CD4-positive, alpha-beta T cell (primary cell): ENCODE measurements at regions not wholly inside any gene's neighbourhood (a gene's known extent, or its start where the extent isn't known, plus 50 kb on each side); places are given as distances from the start of the nearest gene placed in this dataset.

Source experiments
- ATAC-seq: fragments of 200-7000 bp; cut with Tn5 transposase; one replicate; pipeline ENCODE4 v1.10.0; 2022; ENCODE audit warnings: mild to moderate bottlenecking; ENCODE audit not compliant: poor library complexity
- CTCF ChIA-PET: fragments of 350-600 bp; sonication (Branson Sonifier 250); formaldehyde crosslinking; loops from one replicate; lab custom pipeline; 2021; ENCODE audit warnings: antibody characterized with exemption, inconsistent platforms; lab: Charles Lee
- POLR2A ChIA-PET: fragments of 350-600 bp; sonication (Branson Sonifier 250); formaldehyde crosslinking; loops from one replicate; lab custom pipeline; 2021; ENCODE audit warnings: antibody characterized with exemption, inconsistent platforms; lab: Charles Lee
- DNase-seq, 14 experiments: peaks; one replicate each; pipeline ENCODE4 v3.0.0-alpha.2; 2013 to 2020; ENCODE audit warnings: mixed read lengths in 2 of 14
- H3K27ac ChIP-seq, 2 donors: one replicate each; pipeline versions ENCODE4 v1.5.1 to v1.7.0; 2013; ENCODE audit warnings: low read length in 2 of 2, low read depth in 1 of 2, mild to moderate bottlenecking in 1 of 2
- H3K27me3 ChIP-seq, 2 experiments: 1 replicate in 1 of 2; 2 replicates in 1 of 2; pipeline versions ENCODE4 v1.6.1 to v1.7.0; 2013; ENCODE audit warnings: low read length in 2 of 2, control low read depth in 1 of 2, mild to moderate bottlenecking in 1 of 2, moderate library complexity in 1 of 2; ENCODE audit not compliant: insufficient read depth in 2 of 2, control insufficient read depth in 1 of 2
- H3K36me3 ChIP-seq: one replicate; pipeline ENCODE4 v1.6.1; 2013; ENCODE audit warnings: low read length, control low read depth; ENCODE audit not compliant: insufficient read depth
- H3K4me1 ChIP-seq: one replicate; pipeline ENCODE4 v1.6.1; 2013; ENCODE audit warnings: low read length, control low read depth; ENCODE audit not compliant: insufficient read depth
- H3K4me3 ChIP-seq: one replicate; pipeline ENCODE4 v1.5.1; 2013; ENCODE audit warnings: mild to moderate bottlenecking, low read length, moderate library complexity
- H3K9me3 ChIP-seq, 2 experiments: 1 replicate in 1 of 2; 2 replicates in 1 of 2; pipeline versions ENCODE4 v1.6.1 to v1.7.0; 2013; ENCODE audit warnings: low read length in 2 of 2, mild to moderate bottlenecking in 2 of 2, control low read depth in 1 of 2, moderate library complexity in 1 of 2; ENCODE audit not compliant: control insufficient read depth in 1 of 2, insufficient read depth in 1 of 2
- H3K27ac Mint-ChIP-seq: one replicate; pipeline ENCODE4 v1.8.0; 2020; ENCODE audit warnings: mixed read lengths
- H3K27me3 Mint-ChIP-seq: one replicate; pipeline ENCODE4 v1.8.0; 2021; ENCODE audit warnings: mixed read lengths
- H3K36me3 Mint-ChIP-seq: one replicate; pipeline ENCODE4 v1.8.0; 2021; ENCODE audit warnings: low read depth, mixed read lengths
- H3K4me1 Mint-ChIP-seq: one replicate; pipeline ENCODE4 v1.8.0; 2021; ENCODE audit warnings: low read depth, mixed read lengths
- H3K4me3 Mint-ChIP-seq: one replicate; pipeline ENCODE4 v1.8.0; 2020; ENCODE audit warnings: mild to moderate bottlenecking, mixed read lengths
- H3K9me3 Mint-ChIP-seq: one replicate; pipeline ENCODE4 v1.8.0; 2020; ENCODE audit warnings: mixed read lengths
- intact Hi-C, 2 experiments: fragments of 100-400 bp; cut with DNase I in 1 of 2; cut with micrococcal nuclease in 1 of 2; formaldehyde crosslinking; loops; one replicate each; pipeline versions ENCODE4 v1.15.1 to v1.9.0; 2023 to 2025; cut with DNase I, micrococcal nuclease
- TF ChIP-seq, protein P1 (sequence below): fragments of 200-600 bp; IDR thresholded peaks from one replicate; pipeline ENCODE4 v1.8.0; 2022; ENCODE audit warnings: antibody characterized with exemption, mild to moderate bottlenecking

DNA sequence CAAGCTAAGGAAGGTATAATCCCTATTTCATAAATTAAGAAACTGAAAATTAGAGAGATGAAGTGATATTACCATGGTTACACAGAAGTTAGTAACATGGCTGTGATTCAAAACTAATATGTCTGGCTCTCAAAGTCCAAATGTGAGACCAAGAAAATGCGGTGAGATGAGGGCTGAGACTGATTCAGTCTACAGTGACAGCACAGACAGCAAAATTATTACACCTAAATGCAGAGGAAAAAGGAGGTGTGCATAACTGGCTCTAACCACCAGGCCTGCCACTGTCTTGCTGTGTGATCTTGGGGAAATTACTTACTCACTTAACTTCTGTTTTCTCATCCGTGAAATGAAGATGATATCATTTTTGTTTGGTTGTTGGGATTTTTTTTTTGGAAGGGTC lies 270.0 kb upstream of the SOX9 start:
- Mint-ChIP-seq H3K4me3 (no peak overlapping the region), H3K4me1 (no peaks in the 10 kb centered on the region), H3K36me3 (no peaks in the 10 kb centered on the region), H3K27me3 (no peaks in the 10 kb centered on the region), H3K27ac (no peak overlapping the region), H3K9me3 (peaks cover 2% of the 10 kb centered on the region)
- H3K27ac ChIP-seq: no peak overlapping the region
- CTCF ChIA-PET: no interaction called here
- TF ChIP-seq, protein P1, sequence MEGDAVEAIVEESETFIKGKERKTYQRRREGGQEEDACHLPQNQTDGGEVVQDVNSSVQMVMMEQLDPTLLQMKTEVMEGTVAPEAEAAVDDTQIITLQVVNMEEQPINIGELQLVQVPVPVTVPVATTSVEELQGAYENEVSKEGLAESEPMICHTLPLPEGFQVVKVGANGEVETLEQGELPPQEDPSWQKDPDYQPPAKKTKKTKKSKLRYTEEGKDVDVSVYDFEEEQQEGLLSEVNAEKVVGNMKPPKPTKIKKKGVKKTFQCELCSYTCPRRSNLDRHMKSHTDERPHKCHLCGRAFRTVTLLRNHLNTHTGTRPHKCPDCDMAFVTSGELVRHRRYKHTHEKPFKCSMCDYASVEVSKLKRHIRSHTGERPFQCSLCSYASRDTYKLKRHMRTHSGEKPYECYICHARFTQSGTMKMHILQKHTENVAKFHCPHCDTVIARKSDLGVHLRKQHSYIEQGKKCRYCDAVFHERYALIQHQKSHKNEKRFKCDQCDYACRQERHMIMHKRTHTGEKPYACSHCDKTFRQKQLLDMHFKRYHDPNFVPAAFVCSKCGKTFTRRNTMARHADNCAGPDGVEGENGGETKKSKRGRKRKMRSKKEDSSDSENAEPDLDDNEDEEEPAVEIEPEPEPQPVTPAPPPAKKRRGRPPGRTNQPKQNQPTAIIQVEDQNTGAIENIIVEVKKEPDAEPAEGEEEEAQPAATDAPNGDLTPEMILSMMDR: no peak
- H3K36me3 ChIP-seq: no peaks in the 10 kb centered on the region
- POLR2A ChIA-PET: no interaction called here
- intact Hi-C loops: no loop called here
- DNase-seq (no peak), ATAC-seq (no peak)
- no peaks in the 10 kb centered on the region for H3K4me1 ChIP-seq
- no peak overlapping the region for H3K4me3 ChIP-seq
- no peaks in the 10 kb centered on the region for H3K27me3 ChIP-seq
- no peaks in the 10 kb centered on the region for H3K9me3 ChIP-seq

DNA sequence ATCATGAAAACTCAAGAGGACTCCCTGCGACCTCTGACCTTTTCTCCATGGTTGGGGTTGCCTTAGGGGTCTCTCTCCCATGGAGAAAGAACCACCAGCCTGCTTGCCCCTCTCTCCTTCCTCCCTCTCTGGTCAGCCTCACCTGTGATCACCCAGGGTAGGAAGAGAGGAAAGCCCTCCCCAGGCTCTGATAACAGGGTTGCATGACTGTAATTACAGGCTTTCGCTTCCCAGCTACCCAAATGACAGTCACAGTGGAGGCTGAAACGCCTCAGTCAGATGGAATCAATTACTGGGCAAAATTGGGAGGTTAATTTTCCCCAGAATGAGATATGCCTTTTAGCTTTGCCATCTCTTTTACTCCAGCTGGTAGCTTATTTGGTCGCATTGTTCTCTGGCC lies 265.8 kb upstream of the SOX9 start:
- Mint-ChIP-seq H3K4me3 (no peak overlapping the region), H3K36me3 (no peaks in the 10 kb centered on the region), H3K27me3 (no peaks in the 10 kb centered on the region), H3K9me3 (peaks cover 2% of the 10 kb centered on the region), H3K4me1 (no peaks in the 10 kb centered on the region), H3K27ac (no peak overlapping the region)
- H3K27me3 ChIP-seq: no peaks in the 10 kb centered on the region
- no peaks in the 10 kb centered on the region for H3K36me3 ChIP-seq
- TF ChIP-seq, protein P1: no peak
- H3K27ac ChIP-seq: no peak overlapping the region
- DNase-seq: no peak
- H3K9me3 ChIP-seq: peaks cover 0 to 11% of the 10 kb centered on the region in 2 experiments
- H3K4me3 ChIP-seq: no peak overlapping the region
- no peaks in the 10 kb centered on the region for H3K4me1 ChIP-seq
- POLR2A ChIA-PET: no interaction called here
- ATAC-seq: no peak
- CTCF ChIA-PET: no interaction called here
- intact Hi-C loops: no loop called here

- Histone ChIP-seq H3K4me3 (no peak overlapping the region), H3K4me1 (no peaks in the 10 kb centered on the region), H3K27ac (no peak overlapping the region), H3K27me3 (no peaks in the 10 kb centered on the region), H3K9me3 (peaks cover 0 to 4% of the 10 kb centered on the region in 2 experiments), H3K36me3 (no peaks in the 10 kb centered on the region)
- DNase-seq (no peak), ATAC-seq (no peak)
- ChIA-PET CTCF (no interaction called here), POLR2A (no interaction called here)
- H3K27ac Mint-ChIP-seq: no peak overlapping the region
- no peaks in the 10 kb centered on the region for H3K27me3 Mint-ChIP-seq
- TF ChIP-seq, protein P1: no peak
- intact Hi-C loops: no loop called here
- H3K4me1 Mint-ChIP-seq: no peaks in the 10 kb centered on the region
- no peaks in the 10 kb centered on the region for H3K9me3 Mint-ChIP-seq
- no peak overlapping the region for H3K4me3 Mint-ChIP-seq
- no peaks in the 10 kb centered on the region for H3K36me3 Mint-ChIP-seq
These were observed 256.1 kb upstream of the SOX9 start for GRCh38 chr17:71864755-71865154.
